GM19452 (cell line): ENCODE measurements at regions not wholly inside any gene's neighbourhood (a gene's known extent, or its start where the extent isn't known, plus 50 kb on each side); places are given as distances from the start of the nearest gene placed in this dataset.

ENCODE experiments used
- ATAC-seq: cut with Tn5 transposase; IDR thresholded peaks from one replicate; pipeline ENCODE4 v1.9.1; 2021; ENCODE audit not compliant: unreplicated experiment

- ATAC-seq, result no peak
Measured at GRCh38 chr13:44118881-44119280, 239.2 kb downstream of the LACC1 start.

- no peak for ATAC-seq
Measured at GRCh38 chr13:44120043-44120442, 240.3 kb downstream of the LACC1 start.

- no peak for ATAC-seq
Measured at GRCh38 chr13:44120849-44121755, 241.4 kb downstream of the LACC1 start.

- no peak for ATAC-seq
Measured at GRCh38 chr13:44124352-44124751, 244.6 kb downstream of the LACC1 start.

GRCh38 chr13:44125943-44126469 is 246.3 kb downstream of the LACC1 start:
- no peak for ATAC-seq

- no peak for ATAC-seq
Measured at GRCh38 chr13:44128552-44129001, 245.0 kb upstream of the SERP2 start.

GRCh38 chr13:44129418-44129817 is 244.2 kb upstream of the SERP2 start:
- no peak for ATAC-seq

GRCh38 chr13:44131069-44131614 is 242.5 kb upstream of the SERP2 start:
- ATAC-seq, result no peak

- ATAC-seq, result no peak
Measured at GRCh38 chr13:44132710-44133109, 240.9 kb upstream of the SERP2 start.

GRCh38 chr13:44133626-44134025 is 240.0 kb upstream of the SERP2 start:
- no peak for ATAC-seq

GRCh38 chr13:44135566-44135965 is 238.1 kb upstream of the SERP2 start:
- ATAC-seq, result no peak

GRCh38 chr13:44136696-44137268 is 236.8 kb upstream of the SERP2 start:
- ATAC-seq, result no peak

- ATAC-seq, result no peak
Measured at GRCh38 chr13:44137466-44137865, 236.2 kb upstream of the SERP2 start.

GRCh38 chr13:44140146-44140545 is 233.5 kb upstream of the SERP2 start:
- no peak for ATAC-seq

GRCh38 chr13:44140888-44141724 is 232.5 kb upstream of the SERP2 start:
- ATAC-seq, result no peak

GRCh38 chr13:44141725-44142539 is 231.7 kb upstream of the SERP2 start:
- peak; percentile 100 for ATAC-seq

GRCh38 chr13:44142540-44142867 is 231.1 kb upstream of the SERP2 start:
- no peak for ATAC-seq

GRCh38 chr13:44142941-44143665 is 230.5 kb upstream of the SERP2 start:
- ATAC-seq, result no peak

GRCh38 chr13:44146138-44146537 is 227.5 kb upstream of the SERP2 start:
- no peak for ATAC-seq

- no peak for ATAC-seq
Measured at GRCh38 chr13:44147233-44147632, 226.4 kb upstream of the SERP2 start.
